ENCODE measurements at regions not wholly inside any gene's neighbourhood (a gene's known extent, or its start where the extent isn't known, plus 50 kb on each side); places are given as distances from the start of the nearest gene placed in this dataset.

- TF ChIP-seq CTCF (IDR thresholded peaks at IDR 0.05) (no peak), POLR2A (IDR thresholded peaks at IDR 0.05) (no peak)
Observed at GRCh38 chr3:109888026-109888425, 550.7 kb upstream of the DPPA4 start.

Data from uterus (tissue), 2 donors.